ENCODE measurements at regions not wholly inside any gene's neighbourhood (a gene's known extent, or its start where the extent isn't known, plus 50 kb on each side); places are given as distances from the start of the nearest gene placed in this dataset.
A peak's percentile ranks its signal among the peaks of the same experiment; 100 is the strongest.

- Histone ChIP-seq H3K9ac (ENCODE audit: low read length in 3 of 3) (no peak overlapping the region), H3K4me1 (ENCODE audit: control insufficient read depth in 2 of 3, insufficient read depth in 2 of 3, low read depth in 1 of 3, low read length in 3 of 3) (no peaks in the 10 kb centered on the region), H3K36me3 (ENCODE audit: control insufficient read depth in 2 of 3, insufficient read depth in 3 of 3, low read length in 3 of 3) (no peaks in the 10 kb centered on the region), H3K4me3 (ENCODE audit: low read length in 3 of 3) (no peak overlapping the region), H3K9me3 (ENCODE audit: control insufficient read depth in 2 of 3, insufficient read depth in 1 of 3, low read length in 3 of 3) (no peaks in the 10 kb centered on the region), H3K27me3 (ENCODE audit: control insufficient read depth, insufficient read depth, low read length) (no peaks in the 10 kb centered on the region), H3K27ac (ENCODE audit: low read depth in 2 of 2, low read length in 2 of 2) (no peak overlapping the region)
- TF ChIP-seq CTCF (IDR thresholded peaks at IDR 0.05; ENCODE audit: borderline replicate concordance, extremely low read depth, insufficient read depth): no peak
- intact Hi-C loops (cut with DNase I): no loop called here
- DNase-seq (no peak), FAIRE-seq (no peak)
Measured at GRCh38 chr9:119053070-119053469, 316.2 kb downstream of the BRINP1 start.

GRCh38 chr9:119060629-119061385 lies 308.4 kb downstream of the BRINP1 start:
- H3K9me3 ChIP-seq (ENCODE audit: control insufficient read depth in 2 of 3, insufficient read depth in 1 of 3, low read length in 3 of 3): no peaks in the 10 kb centered on the region
- H3K9ac ChIP-seq (ENCODE audit: low read length in 3 of 3): no peak overlapping the region
- FAIRE-seq (no peak), DNase-seq (no peak)
- intact Hi-C loops (cut with DNase I): no loop called here
- no peak overlapping the region for H3K27ac ChIP-seq (ENCODE audit: low read depth in 2 of 2, low read length in 2 of 2)
- H3K4me3 ChIP-seq (ENCODE audit: low read length in 3 of 3): no peak overlapping the region
- H3K4me1 ChIP-seq (ENCODE audit: control insufficient read depth in 2 of 3, insufficient read depth in 2 of 3, low read depth in 1 of 3, low read length in 3 of 3): no peaks in the 10 kb centered on the region
- H3K27me3 ChIP-seq (ENCODE audit: control insufficient read depth, insufficient read depth, low read length): no peaks in the 10 kb centered on the region
- no peaks in the 10 kb centered on the region for H3K36me3 ChIP-seq (ENCODE audit: control insufficient read depth in 2 of 3, insufficient read depth in 3 of 3, low read length in 3 of 3)
- TF ChIP-seq CTCF (IDR thresholded peaks at IDR 0.05; ENCODE audit: borderline replicate concordance, extremely low read depth, insufficient read depth): no peak

GRCh38 chr9:119071636-119072035 lies 297.6 kb downstream of the BRINP1 start:
- Histone ChIP-seq H3K4me1 (ENCODE audit: control insufficient read depth in 2 of 3, insufficient read depth in 2 of 3, low read depth in 1 of 3, low read length in 3 of 3) (no peaks in the 10 kb centered on the region), H3K4me3 (ENCODE audit: low read length in 3 of 3) (no peak overlapping the region), H3K36me3 (ENCODE audit: control insufficient read depth in 2 of 3, insufficient read depth in 3 of 3, low read length in 3 of 3) (no peaks in the 10 kb centered on the region), H3K9me3 (ENCODE audit: control insufficient read depth in 2 of 3, insufficient read depth in 1 of 3, low read length in 3 of 3) (no peaks in the 10 kb centered on the region), H3K27ac (ENCODE audit: low read depth in 2 of 2, low read length in 2 of 2) (no peak overlapping the region), H3K9ac (ENCODE audit: low read length in 3 of 3) (no peak overlapping the region), H3K27me3 (ENCODE audit: control insufficient read depth, insufficient read depth, low read length) (no peaks in the 10 kb centered on the region)
- FAIRE-seq (no peak), DNase-seq (no peak)
- intact Hi-C loops (cut with DNase I): no loop called here
- no peak for TF ChIP-seq CTCF (IDR thresholded peaks at IDR 0.05; ENCODE audit: borderline replicate concordance, extremely low read depth, insufficient read depth)

- intact Hi-C loops (cut with DNase I): no loop called here
- H3K36me3 ChIP-seq (ENCODE audit: control insufficient read depth in 2 of 3, insufficient read depth in 3 of 3, low read length in 3 of 3): no peaks in the 10 kb centered on the region
- no peaks in the 10 kb centered on the region for H3K4me1 ChIP-seq (ENCODE audit: control insufficient read depth in 2 of 3, insufficient read depth in 2 of 3, low read depth in 1 of 3, low read length in 3 of 3)
- H3K9ac ChIP-seq (ENCODE audit: low read length in 3 of 3): no peak overlapping the region
- no peak for TF ChIP-seq CTCF (IDR thresholded peaks at IDR 0.05; ENCODE audit: borderline replicate concordance, extremely low read depth, insufficient read depth)
- no peaks in the 10 kb centered on the region for H3K9me3 ChIP-seq (ENCODE audit: control insufficient read depth in 2 of 3, insufficient read depth in 1 of 3, low read length in 3 of 3)
- H3K27me3 ChIP-seq (ENCODE audit: control insufficient read depth, insufficient read depth, low read length): no peaks in the 10 kb centered on the region
- FAIRE-seq (no peak), DNase-seq (peak in 3 of 5 donors; percentile 22 to 24 (median 24))
- H3K4me3 ChIP-seq (ENCODE audit: low read length in 3 of 3): no peak overlapping the region
- H3K27ac ChIP-seq (ENCODE audit: low read depth in 2 of 2, low read length in 2 of 2): no peak overlapping the region
Measured at GRCh38 chr9:119074017-119074416, 295.2 kb downstream of the BRINP1 start.
